Endothelial cell of umbilical vein (primary cell): ENCODE measurements at regions not wholly inside any gene's neighbourhood (a gene's known extent, or its start where the extent isn't known, plus 50 kb on each side); places are given as distances from the start of the nearest gene placed in this dataset.

Experiments
- BruUV-seq: library from RNA; stranded (reverse); fragments of 400-500 nt; replicated peaks from 2 replicates; lab custom pipeline; 2021; lab: Mats Ljungman, UMichigan
- CTCF ChIA-PET: fragments of 300-600, 350-600 bp; sonication (Branson Sonifier 250); formaldehyde crosslinking; loops from one replicate; lab custom pipeline; 2021; ENCODE audit warnings: antibody characterized with exemption, inconsistent platforms; lab: Charles Lee
- POLR2A ChIA-PET: fragments of 300-600, 350-600 bp; sonication (Branson Sonifier 250); formaldehyde crosslinking; loops from one replicate; lab custom pipeline; 2021; ENCODE audit warnings: antibody characterized with exemption, inconsistent platforms; lab: Charles Lee
- DNase-seq: peaks from one replicate; pipeline ENCODE4 v3.0.0-alpha.2; 2011; ENCODE audit warnings: low read depth, low spot score
- FAIRE-seq: peaks from 2 replicates; lab custom pipeline; 2011; peaks lifted over from hg19 to GRCh38; lab: Jason Lieb, UNC
- H2AFZ ChIP-seq: 2 replicates; pipeline ENCODE4 v1.6.0; 2012; ENCODE audit warnings: low read depth, low read length, control low read depth, inconsistent platforms
- H3K27ac ChIP-seq: 2 replicates; pipeline ENCODE4 v1.5.1; 2011; ENCODE audit warnings: low read depth, mild to moderate bottlenecking, control low read depth, low read length, moderate library complexity; ENCODE audit not compliant: insufficient read depth
- H3K27me3 ChIP-seq, 2 experiments: 2 replicates each; pipeline versions ENCODE4 v1.6.0 to v1.6.1; 2011; ENCODE audit warnings: low read length in 2 of 2, mixed read lengths in 1 of 2; ENCODE audit not compliant: control insufficient read depth in 2 of 2, insufficient read depth in 2 of 2
- H3K36me3 ChIP-seq, 2 experiments: 2 replicates in 1 of 2; 3 replicates in 1 of 2; pipeline ENCODE4 v1.5.1; 2011; ENCODE audit warnings: low read length in 2 of 2, mild to moderate bottlenecking in 1 of 2, moderate library complexity in 1 of 2; ENCODE audit not compliant: control insufficient read depth in 2 of 2, insufficient read depth in 2 of 2; ENCODE audit errors: extremely low read depth in 1 of 2
- H3K4me1 ChIP-seq: 3 replicates; pipeline ENCODE4 v1.5.1; 2011; ENCODE audit warnings: mild to moderate bottlenecking, low read length; ENCODE audit not compliant: control insufficient read depth, insufficient read depth; ENCODE audit errors: extremely low read depth
- H3K4me2 ChIP-seq: 2 replicates; pipeline ENCODE4 v1.6.1; 2011; ENCODE audit warnings: low read length, control low read depth, mixed read lengths; ENCODE audit not compliant: insufficient read depth
- H3K4me3 ChIP-seq, 3 experiments: fragments of 200-600 bp in 1 of 3; sonication (generic), shearing (Covaris generic) in 1 of 3; replicated peaks in 1 of 3; 2 replicates each; pipeline ENCODE4 v1.5.1; 2011 to 2016; ENCODE audit warnings: control low read depth in 3 of 3, low read length in 3 of 3, mild to moderate bottlenecking in 2 of 3, inconsistent platforms in 1 of 3, low read depth in 1 of 3, moderate library complexity in 1 of 3; ENCODE audit not compliant: insufficient read depth in 1 of 3
- H3K79me2 ChIP-seq: 2 replicates; pipeline ENCODE4 v1.6.0; 2012; ENCODE audit warnings: low read length, inconsistent platforms; ENCODE audit not compliant: control insufficient read depth, insufficient read depth
- H3K9ac ChIP-seq: replicated peaks from 2 replicates; pipeline ENCODE3; 2011; ENCODE audit warnings: low read length, control low read depth; ENCODE audit not compliant: insufficient read depth; ENCODE audit errors: extremely low read depth
- H3K9me1 ChIP-seq: replicated peaks from 3 replicates; pipeline ENCODE4 v1.6.0; 2011; ENCODE audit warnings: mild to moderate bottlenecking, low read length; ENCODE audit not compliant: control insufficient read depth, insufficient read depth; ENCODE audit errors: extremely low read depth
- H3K9me3 ChIP-seq: replicated peaks from 2 replicates; pipeline ENCODE4 v1.5.1; 2012; ENCODE audit warnings: low read length, inconsistent platforms; ENCODE audit not compliant: control insufficient read depth, insufficient read depth
- H4K20me1 ChIP-seq: replicated peaks from 2 replicates; pipeline ENCODE3; 2011; ENCODE audit warnings: mild to moderate bottlenecking, low read length; ENCODE audit not compliant: control insufficient read depth, insufficient read depth; ENCODE audit errors: extremely low read depth
- EZH2 ChIP-seq: IDR thresholded peaks from 2 replicates; pipeline ENCODE4 v1.6.1; 2012; ENCODE audit warnings: borderline replicate concordance, low read depth, mild to moderate bottlenecking, moderate library complexity, low read length, inconsistent platforms; ENCODE audit not compliant: severe bottlenecking
- FOS ChIP-seq: IDR thresholded peaks from 2 replicates; pipeline ENCODE4 v1.6.1; 2011; ENCODE audit warnings: mild to moderate bottlenecking, low read length, moderate library complexity, borderline replicate concordance; ENCODE audit not compliant: insufficient read depth
- GATA2 ChIP-seq: IDR thresholded peaks from 2 replicates; pipeline ENCODE4 v1.7.0; 2011; ENCODE audit warnings: low read depth, mild to moderate bottlenecking, moderate library complexity, mixed read lengths, low read length; ENCODE audit not compliant: insufficient read length, insufficient read depth
- JUN ChIP-seq: IDR thresholded peaks from 2 replicates; pipeline ENCODE4 v1.6.1; 2011; ENCODE audit warnings: borderline replicate concordance, low read depth; ENCODE audit not compliant: insufficient read length, insufficient read depth
- MYC ChIP-seq: IDR thresholded peaks from one replicate; pipeline ENCODE4 v1.6.1; 2011; ENCODE audit warnings: mild to moderate bottlenecking, low read depth, low read length
- POLR2A ChIP-seq: IDR thresholded peaks from 2 replicates; pipeline ENCODE4 v1.6.1; 2012; ENCODE audit warnings: low read depth, mild to moderate bottlenecking, control low read depth, low read length
- POLR2AphosphoS5 ChIP-seq: IDR thresholded peaks from 2 replicates; pipeline ENCODE4 v1.6.1; 2012; ENCODE audit warnings: low read depth, mild to moderate bottlenecking, control low read depth, low read length, moderate library complexity; ENCODE audit not compliant: insufficient read depth
- dilution Hi-C: fragments of 300-500 bp; cut with MboI; formaldehyde crosslinking; loops from one replicate; pipeline ENCODE4 v1.15.0; 2019; ENCODE audit warnings: low sequenced_read_pairs; ENCODE audit not compliant: extremely low pct_ligation_motif_present
- intact Hi-C: fragments of 100-400 bp; cut with micrococcal nuclease; formaldehyde crosslinking; loops from one replicate; pipeline ENCODE4 v1.10.0; 2022
- TF ChIP-seq, protein P1 (sequence below), 2 donors: IDR thresholded peaks; 1 replicate in 1 of 2; 2 replicates in 1 of 2; pipeline ENCODE4 v1.5.1; 2011; ENCODE audit warnings: low read length in 2 of 2, mild to moderate bottlenecking in 2 of 2, moderate library complexity in 2 of 2, control low read depth in 1 of 2, inconsistent platforms in 1 of 2, low read depth in 1 of 2; ENCODE audit not compliant: insufficient read depth in 1 of 2; ENCODE audit errors: extremely low read depth in 1 of 2
- TF ChIP-seq, protein P2 (sequence below): IDR thresholded peaks from 2 replicates; pipeline ENCODE4 v1.6.1; 2011; ENCODE audit not compliant: insufficient read depth, insufficient read length

DNA sequence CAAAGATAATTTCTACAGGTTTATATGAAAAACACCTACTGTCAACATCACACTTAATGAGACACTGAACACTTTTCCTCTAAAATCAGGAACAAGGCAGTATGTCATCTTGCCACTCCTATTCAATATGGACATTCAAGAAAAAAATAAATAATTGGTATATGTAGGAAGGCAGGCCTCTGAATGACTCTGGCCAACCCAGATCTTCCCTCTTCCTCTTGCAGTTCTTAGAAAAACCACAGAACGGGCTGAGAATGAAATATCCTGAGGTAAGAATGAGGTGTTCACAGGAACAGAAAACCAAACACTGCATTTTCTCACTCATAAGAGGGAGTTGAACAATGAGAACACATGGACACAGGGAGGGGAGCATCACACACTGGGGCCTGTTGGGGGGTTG, 1207.2 kb upstream of the CITED2 start:
- dilution Hi-C loops (no loop called here), intact Hi-C loops (no loop called here)
- no peaks in the 10 kb centered on the region for H3K79me2 ChIP-seq
- H3K36me3 ChIP-seq = no peaks in the 10 kb centered on the region
- ChIA-PET POLR2A (no interaction called here), CTCF (no interaction called here)
- no peak overlapping the region for H3K9ac ChIP-seq
- BruUV-seq = no TSS peak
- no peaks in the 10 kb centered on the region for H3K9me3 ChIP-seq
- H3K4me1 ChIP-seq = no peaks in the 10 kb centered on the region
- H2AFZ ChIP-seq = no peak overlapping the region
- DNase-seq = no peak
- H3K4me2 ChIP-seq = no peak overlapping the region
- H3K27me3 ChIP-seq = no peaks in the 10 kb centered on the region
- no peak overlapping the region for H3K4me3 ChIP-seq
- H3K27ac ChIP-seq = no peak overlapping the region
- TF ChIP-seq FOS (no peak), JUN (no peak), GATA2 (no peak), POLR2AphosphoS5 (no peak), MYC (no peak), EZH2 (no peak), POLR2A (no peak)
- TF ChIP-seq, protein P1, sequence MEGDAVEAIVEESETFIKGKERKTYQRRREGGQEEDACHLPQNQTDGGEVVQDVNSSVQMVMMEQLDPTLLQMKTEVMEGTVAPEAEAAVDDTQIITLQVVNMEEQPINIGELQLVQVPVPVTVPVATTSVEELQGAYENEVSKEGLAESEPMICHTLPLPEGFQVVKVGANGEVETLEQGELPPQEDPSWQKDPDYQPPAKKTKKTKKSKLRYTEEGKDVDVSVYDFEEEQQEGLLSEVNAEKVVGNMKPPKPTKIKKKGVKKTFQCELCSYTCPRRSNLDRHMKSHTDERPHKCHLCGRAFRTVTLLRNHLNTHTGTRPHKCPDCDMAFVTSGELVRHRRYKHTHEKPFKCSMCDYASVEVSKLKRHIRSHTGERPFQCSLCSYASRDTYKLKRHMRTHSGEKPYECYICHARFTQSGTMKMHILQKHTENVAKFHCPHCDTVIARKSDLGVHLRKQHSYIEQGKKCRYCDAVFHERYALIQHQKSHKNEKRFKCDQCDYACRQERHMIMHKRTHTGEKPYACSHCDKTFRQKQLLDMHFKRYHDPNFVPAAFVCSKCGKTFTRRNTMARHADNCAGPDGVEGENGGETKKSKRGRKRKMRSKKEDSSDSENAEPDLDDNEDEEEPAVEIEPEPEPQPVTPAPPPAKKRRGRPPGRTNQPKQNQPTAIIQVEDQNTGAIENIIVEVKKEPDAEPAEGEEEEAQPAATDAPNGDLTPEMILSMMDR (IDR thresholded peaks at IDR 0.05; ENCODE audit: extremely low read depth in 1 of 2, insufficient read depth in 1 of 2, low read depth in 1 of 2, low read length in 2 of 2) = no peak
- TF ChIP-seq, protein P2, sequence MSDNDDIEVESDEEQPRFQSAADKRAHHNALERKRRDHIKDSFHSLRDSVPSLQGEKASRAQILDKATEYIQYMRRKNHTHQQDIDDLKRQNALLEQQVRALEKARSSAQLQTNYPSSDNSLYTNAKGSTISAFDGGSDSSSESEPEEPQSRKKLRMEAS = no peak
- H4K20me1 ChIP-seq = no peaks in the 10 kb centered on the region
- no peak for FAIRE-seq
- no peaks in the 10 kb centered on the region for H3K9me1 ChIP-seq
